CD14-positive monocyte (primary cell): ENCODE measurements at regions not wholly inside any gene's neighbourhood (a gene's known extent, or its start where the extent isn't known, plus 50 kb on each side); places are given as distances from the start of the nearest gene placed in this dataset.

Source experiments
- DNase-seq, 3 donors: peaks; one replicate each; pipeline ENCODE4 v3.0.0-alpha.2; 2011 to 2022
- H2AFZ ChIP-seq: 2 replicates; pipeline ENCODE4 v1.6.0; 2012; ENCODE audit warnings: mild to moderate bottlenecking, low read depth, low read length, inconsistent platforms; ENCODE audit not compliant: insufficient read depth, poor library complexity, severe bottlenecking
- H3K27ac ChIP-seq, 2 donors: 1 replicate in 1 of 2; 2 replicates in 1 of 2; pipeline ENCODE4 v1.5.1; 2012 to 2013; ENCODE audit warnings: low read length in 2 of 2, control low read depth in 1 of 2, inconsistent platforms in 1 of 2, low read depth in 1 of 2, mild to moderate bottlenecking in 1 of 2
- H3K27me3 ChIP-seq, 2 donors: one replicate each; pipeline versions ENCODE4 v1.6.0 to v1.6.1; 2011 to 2013; ENCODE audit warnings: low read length in 2 of 2; ENCODE audit not compliant: control insufficient read depth in 2 of 2, insufficient read depth in 2 of 2
- H3K36me3 ChIP-seq, 2 donors: replicated peaks in 1 of 2; 1 replicate in 1 of 2; 2 replicates in 1 of 2; pipeline versions ENCODE4 v1.5.1 to v1.6.1; 2012 to 2013; ENCODE audit warnings: low read length in 2 of 2, control low read depth in 1 of 2, inconsistent platforms in 1 of 2, mild to moderate bottlenecking in 1 of 2; ENCODE audit not compliant: insufficient read depth in 2 of 2, control insufficient read depth in 1 of 2
- H3K4me1 ChIP-seq, 2 donors: 1 replicate in 1 of 2; 2 replicates in 1 of 2; pipeline versions ENCODE4 v1.5.1 to v1.6.1; 2012 to 2013; ENCODE audit warnings: low read length in 2 of 2, control low read depth in 1 of 2, inconsistent platforms in 1 of 2, mild to moderate bottlenecking in 1 of 2, moderate library complexity in 1 of 2; ENCODE audit not compliant: insufficient read depth in 2 of 2, control insufficient read depth in 1 of 2
- H3K4me2 ChIP-seq: replicated peaks from 2 replicates; pipeline ENCODE3; 2012; ENCODE audit warnings: low read length, moderate library complexity, mild to moderate bottlenecking; ENCODE audit not compliant: poor library complexity, severe bottlenecking; ENCODE audit errors: extremely low read depth
- H3K4me3 ChIP-seq, 3 experiments: fragments of 200-600 bp in 1 of 3; sonication (generic) in 1 of 3; replicated peaks in 1 of 3; 1 replicate in 2 of 3; 2 replicates in 1 of 3; pipeline ENCODE4 v1.5.1; 2011 to 2013; ENCODE audit warnings: low read length in 3 of 3, mild to moderate bottlenecking in 3 of 3, control low read depth in 2 of 3, low read depth in 2 of 3, inconsistent platforms in 1 of 3, moderate library complexity in 1 of 3
- H3K79me2 ChIP-seq: 2 replicates; pipeline ENCODE4 v1.6.0; 2012; ENCODE audit warnings: mild to moderate bottlenecking, control low read depth, inconsistent platforms, low read length, moderate library complexity; ENCODE audit not compliant: insufficient read depth
- H3K9ac ChIP-seq: 2 replicates; pipeline ENCODE4 v1.6.0; 2017; ENCODE audit warnings: low read length, mild to moderate bottlenecking; ENCODE audit not compliant: insufficient read depth, poor library complexity, severe bottlenecking
- H3K9me3 ChIP-seq, 2 donors: replicated peaks in 1 of 2; 1 replicate in 1 of 2; 2 replicates in 1 of 2; pipeline versions ENCODE4 v1.5.1 to v1.6.1; 2012 to 2013; ENCODE audit warnings: low read length in 2 of 2, control low read depth in 1 of 2; ENCODE audit not compliant: control insufficient read depth in 1 of 2, insufficient read depth in 1 of 2
- H4K20me1 ChIP-seq: 2 replicates; pipeline ENCODE4 v1.6.0; 2012; ENCODE audit warnings: mild to moderate bottlenecking, low read length, control low read depth, moderate library complexity; ENCODE audit not compliant: insufficient read depth
- H3K27ac Mint-ChIP-seq, 7 donors: one replicate each; pipeline ENCODE4 v1.8.0; 2020; ENCODE audit warnings: mild to moderate bottlenecking in 7 of 7, mixed read lengths in 7 of 7, moderate library complexity in 6 of 7, inconsistent platforms in 2 of 7
- H3K27me3 Mint-ChIP-seq, 3 donors: one replicate each; pipeline ENCODE4 v1.8.0; 2021 to 2022; ENCODE audit warnings: low read depth in 3 of 3, mild to moderate bottlenecking in 3 of 3, mixed read lengths in 3 of 3, moderate library complexity in 3 of 3, inconsistent platforms in 1 of 3
- H3K36me3 Mint-ChIP-seq, 2 donors: one replicate each; pipeline ENCODE4 v1.8.0; 2020; ENCODE audit warnings: mixed read lengths in 2 of 2, inconsistent platforms in 1 of 2, mild to moderate bottlenecking in 1 of 2
- H3K4me1 Mint-ChIP-seq: one replicate; pipeline ENCODE4 v1.8.0; 2020; ENCODE audit warnings: mild to moderate bottlenecking, mixed read lengths
- H3K4me3 Mint-ChIP-seq, 2 donors: one replicate each; pipeline ENCODE4 v1.8.0; 2020; ENCODE audit warnings: mild to moderate bottlenecking in 2 of 2, mixed read lengths in 2 of 2, moderate library complexity in 1 of 2
- H3K9me3 Mint-ChIP-seq, 7 donors: one replicate each; pipeline ENCODE4 v1.8.0; 2020 to 2022; ENCODE audit warnings: mixed read lengths in 7 of 7, mild to moderate bottlenecking in 6 of 7, moderate library complexity in 6 of 7, inconsistent platforms in 2 of 7
- WGBS: methylation state at CpG from one replicate; pipeline ENCODE4 v1.1.5; 2013; ENCODE audit warnings: missing lambda C conversion rate; ENCODE audit not compliant: insufficient coverage; 5-methylcytosine and 5-hydroxymethylcytosine counted together
- intact Hi-C, 2 donors: fragments of 100-400 bp; cut with micrococcal nuclease; formaldehyde crosslinking; loops; one replicate each; pipeline versions ENCODE4 v1.15.0 to v1.15.1; 2023
- TF ChIP-seq, protein P1 (sequence below): fragments of 200-600 bp; IDR thresholded peaks from one replicate; pipeline ENCODE4 v1.8.0; 2022; ENCODE audit warnings: antibody characterized with exemption, mild to moderate bottlenecking

DNA sequence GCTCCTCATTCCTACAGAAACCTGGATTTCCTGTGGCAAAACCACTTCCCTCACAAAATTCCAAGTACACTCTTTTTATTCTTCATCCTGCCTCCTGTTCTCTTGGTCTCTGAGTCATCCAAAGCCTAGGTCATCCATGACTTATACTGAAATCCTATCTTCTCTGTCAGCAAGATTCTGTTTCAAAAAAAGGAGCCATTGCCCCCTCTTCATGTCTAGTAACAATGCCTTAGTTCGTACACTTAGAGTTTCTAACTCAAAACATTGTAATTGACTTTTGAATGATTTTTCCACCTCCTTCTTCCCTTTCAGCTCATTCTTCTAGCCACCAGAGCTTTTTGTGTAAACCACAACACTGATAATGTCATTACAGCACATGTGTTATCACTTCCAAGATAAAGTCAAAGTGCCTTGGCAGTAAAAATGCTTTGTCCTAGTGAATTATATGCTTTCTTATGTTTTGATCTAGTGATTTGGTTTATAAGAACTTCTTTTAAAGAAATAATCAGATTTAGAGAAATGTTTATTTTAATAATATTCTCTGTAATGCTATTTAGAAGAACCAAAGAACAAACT lies 256.5 kb upstream of the NECTIN3 start:
- intact Hi-C loops: no loop called here
- H3K79me2 ChIP-seq: no peaks in the 10 kb centered on the region
- H2AFZ ChIP-seq: no peak overlapping the region
- H3K36me3 ChIP-seq: no peaks in the 10 kb centered on the region
- no peaks in the 10 kb centered on the region for H3K27me3 ChIP-seq
- no peak overlapping the region for H3K27ac ChIP-seq
- H3K9me3 Mint-ChIP-seq: peaks cover 0 to 6% (median 2%) of the 10 kb centered on the region in 7 donors
- H3K27me3 Mint-ChIP-seq: no peaks in the 10 kb centered on the region
- no peaks in the 10 kb centered on the region for H3K4me1 Mint-ChIP-seq
- no peaks in the 10 kb centered on the region for H4K20me1 ChIP-seq
- no peaks in the 10 kb centered on the region for H3K4me1 ChIP-seq
- no peak overlapping the region for H3K9ac ChIP-seq
- no peak overlapping the region for H3K4me3 Mint-ChIP-seq
- H3K36me3 Mint-ChIP-seq: no peaks in the 10 kb centered on the region
- no peak overlapping the region for H3K27ac Mint-ChIP-seq
- H3K4me2 ChIP-seq: no peak overlapping the region
- DNase-seq: no peak
- WGBS: 100% methylated on average over 1 of the region's 1 CpG
- H3K4me3 ChIP-seq: no peak overlapping the region
- peaks cover 7 to 8% of the 10 kb centered on the region in 2 donors for H3K9me3 ChIP-seq
- TF ChIP-seq, protein P1, sequence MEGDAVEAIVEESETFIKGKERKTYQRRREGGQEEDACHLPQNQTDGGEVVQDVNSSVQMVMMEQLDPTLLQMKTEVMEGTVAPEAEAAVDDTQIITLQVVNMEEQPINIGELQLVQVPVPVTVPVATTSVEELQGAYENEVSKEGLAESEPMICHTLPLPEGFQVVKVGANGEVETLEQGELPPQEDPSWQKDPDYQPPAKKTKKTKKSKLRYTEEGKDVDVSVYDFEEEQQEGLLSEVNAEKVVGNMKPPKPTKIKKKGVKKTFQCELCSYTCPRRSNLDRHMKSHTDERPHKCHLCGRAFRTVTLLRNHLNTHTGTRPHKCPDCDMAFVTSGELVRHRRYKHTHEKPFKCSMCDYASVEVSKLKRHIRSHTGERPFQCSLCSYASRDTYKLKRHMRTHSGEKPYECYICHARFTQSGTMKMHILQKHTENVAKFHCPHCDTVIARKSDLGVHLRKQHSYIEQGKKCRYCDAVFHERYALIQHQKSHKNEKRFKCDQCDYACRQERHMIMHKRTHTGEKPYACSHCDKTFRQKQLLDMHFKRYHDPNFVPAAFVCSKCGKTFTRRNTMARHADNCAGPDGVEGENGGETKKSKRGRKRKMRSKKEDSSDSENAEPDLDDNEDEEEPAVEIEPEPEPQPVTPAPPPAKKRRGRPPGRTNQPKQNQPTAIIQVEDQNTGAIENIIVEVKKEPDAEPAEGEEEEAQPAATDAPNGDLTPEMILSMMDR: no peak

DNA sequence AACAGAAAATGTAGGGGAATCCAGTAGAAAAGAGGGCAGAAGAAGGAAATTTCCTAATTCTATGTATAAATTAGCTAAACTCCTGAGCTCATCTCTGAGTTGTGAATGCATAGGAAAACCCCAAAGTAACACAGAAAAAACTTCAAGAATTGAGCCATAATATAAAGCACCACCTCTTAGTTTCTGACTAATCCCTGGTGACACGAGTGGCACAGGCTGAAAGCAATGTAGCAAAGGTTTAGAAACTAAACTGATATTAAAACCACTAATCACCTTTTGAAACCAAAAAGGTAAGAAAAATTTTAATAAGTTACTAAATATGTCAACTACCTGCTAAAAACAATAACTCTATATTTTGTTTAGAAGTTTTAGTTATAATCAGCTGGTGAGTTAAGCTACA lies 255.6 kb upstream of the NECTIN3 start:
- no peaks in the 10 kb centered on the region for H4K20me1 ChIP-seq
- no peak overlapping the region for H2AFZ ChIP-seq
- H3K27ac ChIP-seq: no peak overlapping the region
- TF ChIP-seq, protein P1: no peak
- H3K9me3 Mint-ChIP-seq: peaks cover 0 to 6% (median 2%) of the 10 kb centered on the region in 7 donors
- H3K4me1 ChIP-seq: no peaks in the 10 kb centered on the region
- no peaks in the 10 kb centered on the region for H3K79me2 ChIP-seq
- no peak overlapping the region for H3K27ac Mint-ChIP-seq
- H3K9me3 ChIP-seq: peaks cover 7 to 8% of the 10 kb centered on the region in 2 donors
- intact Hi-C loops: no loop called here
- no peaks in the 10 kb centered on the region for H3K36me3 Mint-ChIP-seq
- H3K4me3 ChIP-seq: no peak overlapping the region
- no peaks in the 10 kb centered on the region for H3K36me3 ChIP-seq
- no CpG with 5 or more reads among the region's 1 CpG for WGBS
- H3K9ac ChIP-seq: no peak overlapping the region
- no peaks in the 10 kb centered on the region for H3K27me3 Mint-ChIP-seq
- no peaks in the 10 kb centered on the region for H3K4me1 Mint-ChIP-seq
- no peak overlapping the region for H3K4me3 Mint-ChIP-seq
- no peaks in the 10 kb centered on the region for H3K27me3 ChIP-seq
- H3K4me2 ChIP-seq: no peak overlapping the region
- DNase-seq: no peak
